ENCODE measurements at regions not wholly inside any gene's neighbourhood (a gene's known extent, or its start where the extent isn't known, plus 50 kb on each side); places are given as distances from the start of the nearest gene placed in this dataset.

DNA sequence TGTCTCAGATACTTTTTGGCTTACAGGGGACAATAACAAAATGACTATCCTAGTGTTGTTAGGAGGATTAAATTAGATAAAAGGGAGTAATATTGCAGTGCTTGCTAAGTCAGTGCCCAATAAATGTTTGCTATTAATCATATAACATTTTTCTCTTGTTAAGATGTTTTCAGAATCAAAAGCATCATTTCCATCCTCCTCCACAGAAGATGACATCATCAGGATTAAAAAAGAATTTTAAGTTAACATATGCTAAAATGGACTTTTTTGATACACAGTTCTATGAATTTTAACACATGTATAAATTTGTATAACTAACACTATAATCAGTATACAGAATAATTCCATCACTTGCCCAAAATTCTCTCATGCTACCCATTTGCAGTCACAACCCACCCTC lies 492.6 kb downstream of the GRIN2A start:
- H3K4me1 Mint-ChIP-seq, result no peaks in the 10 kb centered on the region

DNA sequence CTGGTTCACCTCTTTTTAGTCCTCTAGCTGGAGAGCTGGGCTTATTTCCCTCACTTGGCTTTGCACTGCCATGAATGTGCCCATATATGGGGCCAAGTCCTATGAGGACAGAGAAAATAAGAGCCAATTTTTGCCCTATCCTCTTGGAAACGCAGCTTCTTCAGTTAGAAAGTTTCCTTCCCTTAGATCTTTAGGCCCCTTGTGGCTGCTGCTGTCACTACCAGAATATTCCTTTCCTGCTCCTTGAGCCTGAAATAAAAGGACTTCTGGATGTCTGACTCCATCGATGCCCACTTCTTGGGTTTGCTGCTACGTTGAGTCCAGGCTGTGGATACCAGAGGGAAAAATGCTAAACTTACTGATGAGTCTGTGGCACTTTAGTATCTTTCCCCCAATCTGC lies 487.1 kb downstream of the GRIN2A start:
- Mint-ChIP-seq H3K9me3 (peaks cover 0 to 2% of the 10 kb centered on the region in 2 donors), H3K27ac (no peak overlapping the region), H3K4me3 (no peak overlapping the region), H3K36me3 (no peaks in the 10 kb centered on the region), H3K4me1 (no peaks in the 10 kb centered on the region), H3K27me3 (ENCODE audit: low read depth in 2 of 2) (peaks cover 0 to 3% of the 10 kb centered on the region in 2 donors)
- Histone ChIP-seq H3K36me3 (ENCODE audit: control insufficient read depth, insufficient read depth, low read length) (no peaks in the 10 kb centered on the region), H3K9me3 (ENCODE audit: control insufficient read depth, insufficient read depth, low read length) (no peaks in the 10 kb centered on the region), H3K27me3 (ENCODE audit: control insufficient read depth, insufficient read depth, low read length) (no peaks in the 10 kb centered on the region), H3K4me1 (ENCODE audit: control insufficient read depth, insufficient read depth, low read length) (no peaks in the 10 kb centered on the region), H3K4me3 (ENCODE audit: low read length) (no peak overlapping the region), H3K27ac (ENCODE audit: low read length) (no peak overlapping the region)
- DNase-seq (no peak), ATAC-seq (no peak)
- WGBS (ENCODE audit: insufficient coverage), result 73% methylated on average over 3 of the region's 3 CpGs
- intact Hi-C loops (cut with micrococcal nuclease), result no loop called here
- TF ChIP-seq, protein P1, sequence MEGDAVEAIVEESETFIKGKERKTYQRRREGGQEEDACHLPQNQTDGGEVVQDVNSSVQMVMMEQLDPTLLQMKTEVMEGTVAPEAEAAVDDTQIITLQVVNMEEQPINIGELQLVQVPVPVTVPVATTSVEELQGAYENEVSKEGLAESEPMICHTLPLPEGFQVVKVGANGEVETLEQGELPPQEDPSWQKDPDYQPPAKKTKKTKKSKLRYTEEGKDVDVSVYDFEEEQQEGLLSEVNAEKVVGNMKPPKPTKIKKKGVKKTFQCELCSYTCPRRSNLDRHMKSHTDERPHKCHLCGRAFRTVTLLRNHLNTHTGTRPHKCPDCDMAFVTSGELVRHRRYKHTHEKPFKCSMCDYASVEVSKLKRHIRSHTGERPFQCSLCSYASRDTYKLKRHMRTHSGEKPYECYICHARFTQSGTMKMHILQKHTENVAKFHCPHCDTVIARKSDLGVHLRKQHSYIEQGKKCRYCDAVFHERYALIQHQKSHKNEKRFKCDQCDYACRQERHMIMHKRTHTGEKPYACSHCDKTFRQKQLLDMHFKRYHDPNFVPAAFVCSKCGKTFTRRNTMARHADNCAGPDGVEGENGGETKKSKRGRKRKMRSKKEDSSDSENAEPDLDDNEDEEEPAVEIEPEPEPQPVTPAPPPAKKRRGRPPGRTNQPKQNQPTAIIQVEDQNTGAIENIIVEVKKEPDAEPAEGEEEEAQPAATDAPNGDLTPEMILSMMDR (IDR thresholded peaks at IDR 0.05), result no peak

More for the DNA sequence above, 492.6 kb downstream of the GRIN2A start:
- intact Hi-C loops (cut with micrococcal nuclease), result no loop called here
- no peak overlapping the region for H3K27ac Mint-ChIP-seq
- Histone ChIP-seq H3K27me3 (ENCODE audit: control insufficient read depth, insufficient read depth, low read length) (no peaks in the 10 kb centered on the region), H3K4me1 (ENCODE audit: control insufficient read depth, insufficient read depth, low read length) (no peaks in the 10 kb centered on the region), H3K9me3 (ENCODE audit: control insufficient read depth, insufficient read depth, low read length) (no peaks in the 10 kb centered on the region), H3K27ac (ENCODE audit: low read length) (no peak overlapping the region), H3K36me3 (ENCODE audit: control insufficient read depth, insufficient read depth, low read length) (no peaks in the 10 kb centered on the region), H3K4me3 (ENCODE audit: low read length) (no peak overlapping the region)
- DNase-seq (no peak), ATAC-seq (no peak)
- H3K9me3 Mint-ChIP-seq, result peaks cover 2 to 3% of the 10 kb centered on the region in 2 donors
- no peaks in the 10 kb centered on the region for H3K36me3 Mint-ChIP-seq
- H3K4me3 Mint-ChIP-seq, result no peak overlapping the region
- TF ChIP-seq, protein P1 (IDR thresholded peaks at IDR 0.05), result no peak
- H3K27me3 Mint-ChIP-seq (ENCODE audit: low read depth in 2 of 2), result peaks cover 0 to 5% of the 10 kb centered on the region in 2 donors
